NCI-H524 treated with DMSO at 0.1 percent for 48 hours (cell line): ENCODE measurements at regions not wholly inside any gene's neighbourhood (a gene's known extent, or its start where the extent isn't known, plus 50 kb on each side); places are given as distances from the start of the nearest gene placed in this dataset.

ENCODE experiments used
- DNase-seq: peaks from one replicate; lab custom pipeline; 2025; lab: John Stamatoyannopoulos, UW

DNA sequence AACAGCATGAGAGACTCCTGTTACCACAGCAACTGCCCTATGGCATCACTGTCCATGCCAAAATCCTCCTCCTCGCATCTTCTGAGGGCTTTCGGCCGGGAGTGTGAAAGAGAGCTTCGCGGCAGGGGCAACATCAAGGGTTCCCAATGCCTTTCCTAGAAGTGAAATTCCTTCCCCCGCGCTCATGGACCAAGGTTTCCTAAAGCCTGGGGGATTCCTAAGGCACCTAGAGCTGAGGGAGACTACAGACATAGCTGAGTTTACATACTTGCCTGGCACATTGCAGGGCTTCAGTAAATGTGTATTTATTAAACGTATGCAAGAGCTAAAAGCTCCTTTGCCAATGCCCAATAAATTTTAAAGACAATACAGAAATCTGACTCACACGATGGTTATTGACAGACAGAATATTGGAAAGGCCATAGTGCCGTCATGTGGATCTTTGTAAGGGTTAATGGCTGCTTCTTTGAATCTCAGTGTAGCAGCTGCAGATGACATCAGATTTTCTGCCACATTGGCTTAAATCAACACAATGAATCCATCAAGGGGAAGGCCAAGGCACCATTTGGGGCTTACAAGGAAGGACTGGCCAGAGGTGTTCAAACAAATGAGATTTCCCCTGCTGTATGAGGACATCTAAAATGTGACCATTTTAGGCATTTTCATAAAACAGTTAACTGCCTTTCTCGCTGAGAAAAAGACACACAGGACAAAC, 281.2 kb upstream of the JARID2 start:
- no peak for DNase-seq

DNA sequence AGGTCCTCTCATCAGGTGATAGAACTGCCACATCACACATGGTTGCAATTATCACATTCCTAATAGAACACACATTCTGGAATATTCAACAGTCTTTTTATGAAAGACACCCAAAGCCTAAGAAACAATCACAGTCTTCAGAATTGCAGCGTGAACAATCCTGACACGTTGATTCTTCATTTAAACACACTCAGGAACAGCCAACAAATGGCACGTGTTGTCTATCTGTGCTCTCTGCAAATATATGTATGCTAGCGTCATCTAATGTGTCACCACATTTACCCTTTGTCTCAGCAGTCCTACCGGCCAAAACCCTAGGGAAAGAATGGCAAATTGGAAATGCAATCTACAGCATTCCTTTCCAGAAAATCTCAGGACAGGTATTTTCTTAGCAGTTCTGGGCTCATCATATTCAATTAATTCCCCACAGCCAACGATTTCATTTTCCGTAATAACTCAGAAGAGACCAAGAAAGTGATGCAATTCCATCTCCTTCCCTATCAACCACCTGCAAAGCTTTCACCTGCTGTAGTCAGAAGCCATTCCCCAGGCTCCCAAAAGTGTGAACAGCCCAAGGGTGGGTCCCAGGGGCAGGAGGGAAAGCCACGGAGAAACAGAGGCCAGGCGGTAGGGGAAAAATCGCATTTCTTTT, 280.3 kb upstream of the JARID2 start:
- DNase-seq = no peak

DNA sequence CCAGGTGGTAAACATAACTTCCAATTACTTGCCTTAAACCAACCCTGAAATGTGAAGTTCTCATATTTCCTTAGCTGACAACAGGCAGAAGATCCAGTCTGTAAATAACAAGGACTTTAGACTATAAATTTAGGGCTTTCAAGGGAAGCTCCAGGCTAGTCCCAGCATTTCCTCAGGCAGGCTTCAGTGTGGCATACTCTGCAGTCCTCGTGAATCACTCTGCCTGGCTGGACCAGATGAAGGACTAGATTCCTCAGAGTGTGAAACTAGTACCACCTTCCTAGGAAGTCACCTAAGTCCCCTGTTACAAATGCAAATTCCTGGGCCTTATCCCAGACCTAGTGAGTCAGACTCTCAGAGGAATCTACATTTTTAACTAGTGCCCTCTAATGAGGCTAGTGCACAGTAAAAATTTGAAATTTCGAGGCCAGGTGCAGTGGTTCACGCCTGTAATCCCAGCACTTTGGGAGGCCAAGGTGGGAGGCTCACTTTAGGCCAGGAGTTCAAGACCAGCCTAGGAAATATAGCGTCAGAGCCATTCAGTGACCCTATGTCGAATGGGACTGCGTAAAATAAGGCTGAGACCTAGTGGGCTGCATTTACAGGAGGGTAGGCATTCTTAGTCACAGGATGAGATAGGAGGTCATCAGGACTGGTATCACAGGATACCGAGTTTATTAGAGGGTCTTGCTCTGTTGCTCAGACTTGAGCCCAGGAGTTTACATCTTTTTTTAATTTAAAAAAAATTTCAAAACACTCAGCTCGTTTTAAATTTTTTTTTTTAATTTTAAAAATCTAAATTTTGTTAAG, 279.6 kb upstream of the JARID2 start:
- no peak for DNase-seq

DNA sequence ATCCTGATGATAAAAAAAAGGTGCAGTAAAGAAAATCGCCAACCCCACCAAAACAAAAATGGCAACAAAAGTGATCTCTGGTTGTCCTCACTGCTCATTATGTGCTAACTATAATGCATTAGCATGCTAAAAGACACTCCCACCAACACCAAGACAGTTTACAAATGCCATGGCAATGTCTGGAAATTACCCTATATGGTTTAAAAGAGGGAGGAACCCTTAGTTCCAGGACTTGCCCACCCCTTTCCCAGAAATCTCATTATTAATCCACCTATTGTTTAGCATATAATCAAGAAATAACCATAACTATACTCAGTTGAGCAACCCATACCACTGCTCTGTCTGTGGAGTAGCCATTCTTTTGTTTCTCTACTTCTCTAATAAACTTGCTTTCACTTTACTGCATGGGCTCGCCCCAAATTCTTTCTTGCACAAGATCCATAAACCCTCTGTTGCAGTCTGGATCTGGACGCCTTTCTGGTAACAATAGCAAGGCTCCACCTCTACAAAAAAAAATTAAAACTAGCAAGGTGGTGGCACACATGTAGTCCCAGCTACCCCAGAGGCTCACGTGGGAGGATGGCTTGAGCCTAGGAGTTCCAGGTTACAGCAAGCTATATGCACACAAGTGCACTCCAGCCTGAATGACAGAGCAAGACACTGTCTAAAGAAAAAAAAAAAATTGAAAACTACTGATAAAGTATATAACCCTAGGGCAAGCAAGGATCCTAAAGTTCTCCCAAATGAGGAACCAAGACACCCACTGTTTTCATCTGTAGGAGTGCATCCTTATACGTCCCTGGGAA, 278.8 kb upstream of the JARID2 start:
- no peak for DNase-seq

DNA sequence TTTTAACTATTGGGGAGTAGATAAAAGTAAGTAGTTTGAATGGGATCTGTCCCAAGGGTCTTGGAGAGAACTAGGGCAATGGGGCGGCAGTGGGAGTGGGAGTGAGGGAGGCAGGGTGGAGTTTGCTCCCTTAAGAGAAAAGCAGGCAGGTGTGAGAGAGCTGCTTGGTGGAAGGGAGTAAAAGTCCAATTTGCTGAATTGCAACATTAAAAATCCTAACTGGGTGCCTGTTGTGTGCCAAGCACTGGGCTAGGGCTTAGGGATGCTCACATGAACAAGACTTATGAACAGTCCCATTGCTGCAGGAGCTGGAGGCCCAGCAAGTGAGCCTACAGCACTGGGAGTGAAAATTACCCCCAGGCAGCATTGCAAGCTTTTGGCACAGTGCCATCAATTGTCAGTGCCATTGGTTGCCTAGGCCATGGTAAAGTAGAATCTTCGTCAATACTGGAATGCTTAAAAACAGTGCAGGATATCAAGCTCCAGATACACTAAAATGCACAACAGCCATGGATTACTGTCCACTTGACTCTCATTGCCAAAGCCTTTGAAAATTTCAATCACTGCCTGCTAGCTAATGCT, 277.7 kb upstream of the JARID2 start:
- no peak for DNase-seq

DNA sequence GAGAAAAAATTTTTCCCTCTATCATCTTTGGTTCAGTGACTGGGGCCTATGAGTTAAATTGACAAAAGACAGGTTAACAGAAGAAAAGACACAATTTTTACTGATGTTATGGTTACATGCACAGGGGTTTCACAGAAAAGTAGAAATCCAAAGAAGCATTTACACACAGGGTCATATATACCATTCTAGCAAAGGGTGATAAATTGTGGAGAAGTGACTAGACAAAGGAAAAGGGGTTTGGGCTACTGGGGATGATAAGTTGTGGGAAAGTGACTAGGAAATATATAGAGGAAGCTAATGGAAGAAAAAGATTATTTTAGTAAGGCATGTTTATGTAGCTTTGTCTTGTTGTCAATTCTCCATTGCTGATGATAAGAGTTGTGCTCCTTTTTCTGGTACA, 276.7 kb upstream of the JARID2 start:
- no peak for DNase-seq

DNA sequence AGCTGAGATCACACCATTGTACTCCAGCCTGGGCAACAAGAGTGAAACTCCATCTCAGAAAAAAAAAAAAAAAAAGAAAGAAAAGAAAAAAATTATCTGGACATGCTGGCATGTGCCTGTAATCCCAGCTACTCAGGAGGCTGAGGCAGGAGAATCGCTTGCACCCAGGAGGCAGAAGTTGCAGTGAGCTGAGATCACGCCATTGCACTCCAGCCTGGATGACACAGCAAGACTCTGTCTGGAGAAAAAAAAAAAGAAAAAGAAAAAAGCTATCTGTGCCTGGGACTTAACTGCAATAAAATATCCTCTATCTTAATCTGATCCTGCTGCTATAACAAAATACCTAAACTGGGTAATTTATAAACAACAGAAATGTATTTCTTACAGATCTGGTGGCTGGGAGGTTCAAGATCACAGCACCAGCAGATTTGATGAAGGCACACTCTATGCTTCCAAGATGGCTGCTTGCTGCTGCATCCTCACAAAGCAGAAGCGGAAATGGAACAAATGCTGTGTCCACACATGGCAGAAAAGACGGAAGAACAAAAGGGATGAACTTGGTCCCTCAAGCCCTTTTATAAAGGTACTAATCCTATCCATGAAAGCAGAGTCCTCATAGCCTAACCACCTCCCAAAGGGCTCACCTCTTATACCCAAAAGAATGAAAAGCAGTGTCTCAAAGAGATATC, 273.3 kb upstream of the JARID2 start:
- no peak for DNase-seq

DNA sequence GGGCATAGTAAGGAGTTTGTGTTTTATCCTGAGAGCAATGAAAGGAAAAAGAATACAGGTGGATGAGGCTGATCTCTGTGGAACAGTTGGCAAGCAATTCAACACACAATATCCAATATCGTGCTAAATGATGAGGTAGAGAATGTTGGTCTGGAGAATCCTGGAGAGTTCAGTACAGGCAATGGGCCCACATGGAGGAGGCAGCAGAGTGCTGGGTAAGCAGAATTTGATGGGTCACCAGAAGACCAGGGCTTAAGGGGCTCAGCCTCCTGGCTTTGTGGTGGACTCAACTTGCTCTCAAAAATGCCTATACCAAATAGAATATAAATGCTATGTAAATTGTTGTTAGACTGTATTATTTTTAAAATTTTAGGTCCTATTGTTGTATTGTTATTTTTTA, 271.5 kb upstream of the JARID2 start:
- DNase-seq = no peak

DNA sequence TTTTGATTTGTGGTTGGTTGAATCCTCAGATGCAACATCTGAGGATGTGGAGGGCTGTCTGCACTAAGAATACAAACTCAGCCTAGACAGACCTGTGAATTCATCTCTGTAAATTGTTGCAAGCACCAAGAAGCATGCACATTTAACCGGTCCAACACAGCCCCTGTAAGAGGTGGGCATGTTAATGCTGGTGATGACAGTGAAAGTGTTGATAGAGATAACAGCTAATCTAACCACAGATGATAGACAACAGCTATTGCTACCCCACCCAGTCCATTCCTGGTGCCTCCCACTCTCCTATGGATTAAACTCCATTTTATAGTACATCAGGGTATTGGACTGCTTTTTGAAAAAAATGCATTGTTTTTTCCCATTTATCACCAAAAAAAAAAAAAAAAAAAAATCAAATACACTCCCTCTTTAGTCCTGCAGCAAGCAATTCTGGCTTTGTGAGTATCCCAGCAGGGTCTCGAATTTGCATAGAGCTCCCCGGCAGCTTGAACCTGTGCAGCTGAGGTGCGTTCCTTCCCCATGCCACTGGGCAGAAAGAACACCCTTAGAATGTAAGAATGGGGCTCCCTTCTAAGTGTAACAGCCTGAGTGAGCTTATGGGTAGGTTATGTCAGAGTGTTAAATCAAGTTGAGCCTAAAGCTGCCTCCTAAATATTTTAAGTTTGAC, 270.9 kb upstream of the JARID2 start:
- no peak for DNase-seq

DNA sequence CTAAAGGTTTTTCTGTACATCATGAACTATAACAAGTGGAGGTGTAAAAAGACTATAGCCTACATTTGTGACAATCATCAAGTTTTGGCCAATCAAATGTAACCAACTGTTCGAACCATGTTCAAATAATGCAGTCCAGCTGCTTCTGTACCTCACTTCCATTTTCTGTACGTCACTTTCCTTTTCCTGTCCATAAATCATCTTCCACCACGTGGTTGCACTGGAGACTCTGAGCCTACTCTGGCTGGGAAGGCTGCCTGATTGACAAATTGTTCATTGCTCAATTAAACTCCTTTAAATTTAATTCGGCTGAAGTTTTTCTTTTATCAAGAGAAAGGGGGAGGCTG, 270.4 kb upstream of the JARID2 start:
- DNase-seq = no peak

DNA sequence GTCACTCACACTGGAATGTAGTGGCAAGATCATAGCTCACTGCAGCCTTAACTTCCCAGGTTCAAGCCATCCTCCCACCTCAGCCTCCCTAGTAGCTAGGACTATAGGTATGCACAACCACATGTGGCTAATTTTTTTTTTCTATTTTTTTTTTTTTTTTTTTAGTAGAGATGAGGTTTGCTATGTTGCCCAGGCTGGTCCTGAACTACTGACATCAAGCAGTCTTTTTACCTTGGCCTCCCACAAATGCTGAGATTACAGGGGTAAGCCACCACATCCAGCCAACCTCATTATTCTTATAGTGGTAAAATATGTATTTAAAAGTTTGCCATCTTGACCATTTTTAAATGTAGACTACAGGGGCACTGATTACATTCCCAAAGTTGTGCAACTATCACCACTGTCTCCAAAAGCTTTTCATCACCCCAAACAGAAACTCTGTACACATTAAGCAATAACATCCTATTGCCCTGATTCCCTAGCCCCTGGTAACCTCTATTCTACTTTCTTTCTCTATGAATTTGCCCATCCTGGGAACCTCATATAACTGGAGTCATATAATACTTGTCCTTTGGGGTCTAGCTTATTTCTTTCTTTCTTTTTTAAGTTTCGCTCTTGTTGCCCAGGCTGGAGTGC, 268.0 kb upstream of the JARID2 start:
- DNase-seq = no peak

DNA sequence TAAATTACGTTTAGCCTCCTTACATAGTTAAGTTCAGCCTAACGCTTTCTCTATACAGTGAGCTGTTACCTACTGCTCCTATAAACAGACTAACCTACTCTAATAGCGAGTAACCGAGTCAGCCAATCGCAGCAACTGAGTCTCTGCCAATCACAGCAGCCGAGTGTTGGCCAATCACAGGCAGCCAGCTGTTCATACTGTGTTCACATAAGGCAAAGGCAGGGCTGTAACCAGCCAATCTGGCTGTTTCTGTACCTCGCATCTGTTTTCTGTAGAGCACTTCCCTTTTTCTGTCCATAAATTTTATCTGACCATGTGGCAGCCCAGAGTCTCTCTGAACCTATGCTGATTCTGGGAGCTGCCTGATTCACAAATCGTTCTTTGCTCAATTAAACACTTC, 263.9 kb upstream of the JARID2 start:
- DNase-seq = peak; percentile 59

DNA sequence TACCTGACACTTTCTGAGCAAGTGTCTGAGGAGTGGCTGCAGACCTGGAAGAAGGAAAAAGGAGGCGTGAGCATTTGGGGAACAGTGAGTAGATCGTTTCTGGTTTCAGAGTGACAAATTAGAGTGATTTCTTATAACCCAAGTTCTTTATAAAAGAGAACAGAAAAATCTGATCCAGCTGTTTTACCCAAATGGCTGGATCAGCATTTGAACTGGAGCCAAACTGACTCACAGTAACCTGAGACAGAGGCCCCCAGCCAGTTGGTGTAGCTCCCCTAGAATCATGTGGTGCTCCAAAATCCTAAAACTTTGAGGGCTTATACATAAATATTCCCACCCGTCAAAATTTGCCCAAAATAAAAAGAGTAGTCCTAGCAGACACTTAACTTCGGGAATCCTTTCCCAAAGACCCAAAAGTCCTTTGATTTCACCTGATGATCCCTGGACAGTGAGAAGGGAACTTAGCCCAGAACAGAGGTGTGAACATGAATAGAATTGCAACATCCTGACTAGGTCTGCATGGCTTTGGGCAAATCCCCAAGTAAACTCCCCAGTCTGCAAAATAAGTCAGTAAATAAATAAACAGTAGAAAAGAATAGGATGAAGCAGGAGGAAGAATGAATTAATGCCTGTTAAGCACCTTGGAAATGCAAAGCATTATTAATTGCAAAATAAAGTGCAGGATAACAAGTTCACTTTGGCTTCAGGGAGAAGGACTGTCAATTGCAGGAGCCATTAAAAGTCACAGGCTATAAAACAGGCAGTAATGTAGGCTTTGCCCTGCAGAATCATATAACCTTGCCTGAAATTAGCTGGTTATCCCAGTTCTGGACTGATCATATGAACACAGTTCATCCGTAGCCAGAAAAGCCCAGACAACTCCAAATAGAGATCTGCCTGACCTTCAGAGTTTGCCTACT, 262.0 kb upstream of the JARID2 start:
- DNase-seq = no peak

DNA sequence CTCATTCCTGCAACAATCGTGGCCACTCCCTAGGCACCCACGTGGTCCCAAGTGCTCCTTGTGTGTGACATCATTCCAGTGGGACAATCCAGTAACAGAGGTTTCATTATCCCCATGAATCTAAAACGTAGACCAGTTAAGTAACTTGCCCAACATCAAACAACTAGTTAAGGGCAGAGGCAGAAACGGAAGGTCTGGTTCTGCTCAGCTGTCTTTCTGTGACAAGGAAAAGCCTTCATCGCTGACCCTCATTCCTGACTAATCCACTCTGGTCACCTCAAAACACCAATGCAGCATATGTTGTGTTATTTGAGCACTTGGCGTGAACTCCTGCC, 261.4 kb upstream of the JARID2 start:
- peak; percentile 63 for DNase-seq

DNA sequence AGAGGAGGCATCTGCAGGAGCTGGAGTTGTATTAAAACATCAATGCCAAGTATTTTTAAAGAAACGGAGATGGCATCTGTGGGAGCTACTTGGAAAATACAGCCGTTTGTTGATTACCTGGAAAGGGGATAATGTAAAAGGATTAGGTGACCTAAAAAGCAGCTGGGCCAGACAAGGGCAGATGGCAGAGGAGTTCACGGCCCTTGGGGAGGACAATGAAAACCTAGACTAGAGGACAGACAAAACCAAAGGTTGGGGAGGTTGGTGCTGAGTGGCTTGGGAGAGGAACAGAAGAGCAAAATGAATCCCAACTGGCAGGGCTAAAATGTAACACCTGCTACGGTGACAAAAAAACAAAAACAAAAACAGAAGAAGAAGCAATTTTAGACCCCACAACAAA, 260.5 kb upstream of the JARID2 start:
- DNase-seq = peak; percentile 95

DNA sequence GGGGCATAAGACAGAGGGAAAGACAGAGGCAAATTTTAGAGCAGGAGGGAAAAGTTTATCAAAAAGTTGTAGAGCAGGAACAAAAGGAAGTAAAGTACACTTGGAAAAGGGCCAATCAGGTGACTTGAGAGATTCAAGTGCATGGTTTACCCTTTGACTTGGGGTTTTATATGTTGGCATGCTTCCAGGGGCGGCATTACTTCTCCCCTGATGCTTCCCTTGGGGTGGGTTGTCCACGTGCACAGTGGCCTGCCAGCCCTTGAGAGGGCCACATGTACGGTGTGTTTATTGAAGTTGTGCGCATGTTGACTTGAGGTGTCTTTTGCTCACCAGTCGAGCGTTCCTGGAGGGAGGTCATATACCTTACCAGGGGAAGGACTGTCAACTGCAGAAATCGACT, 259.5 kb upstream of the JARID2 start:
- DNase-seq = no peak

DNA sequence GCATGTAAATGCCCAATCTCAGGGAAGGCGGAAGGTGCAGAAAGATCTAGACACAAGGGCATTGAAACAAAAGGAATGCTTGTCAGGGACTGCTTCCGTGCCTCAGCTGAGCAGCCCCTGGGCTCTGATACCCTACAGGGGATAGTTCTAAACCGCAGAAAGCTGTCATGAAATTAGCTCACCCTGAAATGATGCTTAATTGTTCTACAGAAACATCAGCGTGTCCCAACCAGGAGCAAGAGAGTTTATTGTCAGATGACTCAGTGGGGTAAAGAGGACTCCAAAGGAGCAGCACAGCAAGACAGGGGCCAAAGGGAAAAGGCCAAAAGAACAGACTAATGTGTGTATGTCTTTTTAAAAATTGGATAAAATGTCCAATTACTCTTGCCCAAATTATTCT, 258.4 kb upstream of the JARID2 start:
- no peak for DNase-seq

DNA sequence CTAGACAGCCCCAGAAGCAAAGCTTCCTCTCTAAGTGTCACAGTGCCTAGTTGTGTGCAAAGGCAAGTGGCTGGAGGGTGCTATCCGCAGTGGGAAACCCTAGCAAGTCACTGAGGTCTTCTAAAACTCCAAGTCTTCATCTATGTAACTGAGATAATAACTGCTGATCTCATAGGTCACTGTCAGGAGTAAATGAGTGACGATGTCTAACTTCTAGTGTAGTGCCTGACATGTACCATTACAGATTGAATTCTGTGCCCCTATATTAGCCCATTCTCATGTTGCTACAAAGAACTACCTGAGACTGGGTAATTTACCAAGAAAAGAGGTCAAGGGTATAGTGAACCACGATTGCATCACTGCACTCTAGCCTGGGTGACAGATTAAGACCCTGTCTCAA, 253.5 kb upstream of the JARID2 start:
- no peak for DNase-seq

DNA sequence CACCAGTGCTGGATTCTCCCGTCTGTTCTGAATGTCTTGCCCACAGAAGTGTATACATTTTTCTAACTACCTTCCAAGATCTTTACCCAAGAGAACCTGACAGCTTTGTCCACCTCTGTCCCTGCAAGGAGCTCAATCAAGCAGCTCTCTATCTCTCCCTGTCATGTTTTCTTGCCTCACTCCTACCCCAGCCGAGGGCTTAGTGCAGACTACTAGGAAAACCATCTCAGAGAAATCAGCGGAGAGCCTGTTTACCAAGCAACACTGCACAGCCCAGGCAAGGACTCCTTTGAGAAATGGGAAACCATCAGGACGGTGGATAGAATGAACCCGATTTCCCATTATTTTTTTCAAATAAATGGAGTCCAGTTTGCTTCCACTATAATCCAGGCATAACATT, 250.7 kb upstream of the JARID2 start:
- DNase-seq = no peak
